Esophagus mucosa (tissue), 1 donor: ENCODE measurements at regions not wholly inside any gene's neighbourhood (a gene's known extent, or its start where the extent isn't known, plus 50 kb on each side); places are given as distances from the start of the nearest gene placed in this dataset.
"Not testable (repeated sequence)": the region's sequence is repeated elsewhere in the genome, so short reads cannot be mapped to it uniquely, and the experiment has no call there.

ENCODE experiments used
- ATAC-seq: fragments of 200-7000 bp; cut with Tn5 transposase; one replicate; pipeline ENCODE4 v1.9.1; 2020
- donor health status: DM: yes; HTN: yes; CAD: no.

GRCh38 chrX:96538104-96538725 is 146.4 kb upstream of the DIAPH2 start:
- ATAC-seq: peak; percentile 67

DNA sequence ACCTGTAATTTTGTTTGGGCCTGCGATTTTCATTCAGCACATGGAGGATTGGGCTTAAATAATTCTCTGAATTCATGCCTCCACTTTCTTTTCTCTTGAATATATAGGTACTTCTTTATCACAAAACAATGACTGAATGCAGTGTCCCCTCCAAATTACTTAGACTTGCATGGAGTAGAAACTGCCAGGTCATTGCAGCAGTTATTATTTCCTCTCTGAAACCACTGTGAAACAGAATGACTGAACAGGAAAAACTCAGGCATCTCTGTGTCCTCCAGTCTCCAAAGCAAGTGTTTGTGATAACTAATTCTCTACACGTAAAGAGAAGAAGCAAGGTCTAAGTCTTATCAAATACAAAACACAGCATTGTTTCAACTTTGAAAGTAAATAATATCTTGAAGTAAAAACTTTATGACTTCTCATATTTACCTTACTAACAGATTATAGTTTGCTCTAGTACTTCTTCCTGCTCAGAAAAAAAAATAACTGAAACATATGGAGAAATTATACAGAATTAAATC is 144.5 kb upstream of the DIAPH2 start:
- ATAC-seq: no peak

GRCh38 chrX:96546281-96546680 is 138.4 kb upstream of the DIAPH2 start:
- not testable (repeated sequence) for ATAC-seq

DNA sequence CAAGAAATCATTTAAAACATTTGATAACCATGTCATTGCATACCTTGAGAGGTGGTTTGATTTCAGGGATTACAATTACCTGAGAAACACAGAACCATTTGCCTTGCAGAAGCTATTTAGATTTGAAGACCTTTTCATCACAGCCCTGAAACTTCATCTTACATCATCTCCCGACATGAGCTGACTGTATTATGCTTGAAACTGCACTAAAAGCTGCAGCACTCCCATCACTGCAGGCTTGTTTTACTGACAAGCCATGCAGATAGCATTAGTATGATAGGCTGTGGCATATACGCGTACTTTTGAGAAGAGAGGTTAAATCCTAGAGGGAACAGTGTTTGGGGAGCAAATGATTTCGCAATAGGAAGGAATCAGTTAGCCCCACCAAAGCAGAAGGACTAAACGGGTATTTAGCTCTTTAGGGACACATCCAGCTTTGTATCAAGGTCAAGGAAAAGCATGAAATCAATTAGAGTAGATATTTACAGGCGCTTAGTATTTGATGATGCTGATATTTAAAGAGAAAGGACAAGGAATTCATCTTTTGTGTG is 133.2 kb upstream of the DIAPH2 start:
- no peak for ATAC-seq

GRCh38 chrX:96556886-96557285 is 127.8 kb upstream of the DIAPH2 start:
- no peak for ATAC-seq

GRCh38 chrX:96561129-96561528 is 123.5 kb upstream of the DIAPH2 start:
- not testable (repeated sequence) for ATAC-seq

DNA sequence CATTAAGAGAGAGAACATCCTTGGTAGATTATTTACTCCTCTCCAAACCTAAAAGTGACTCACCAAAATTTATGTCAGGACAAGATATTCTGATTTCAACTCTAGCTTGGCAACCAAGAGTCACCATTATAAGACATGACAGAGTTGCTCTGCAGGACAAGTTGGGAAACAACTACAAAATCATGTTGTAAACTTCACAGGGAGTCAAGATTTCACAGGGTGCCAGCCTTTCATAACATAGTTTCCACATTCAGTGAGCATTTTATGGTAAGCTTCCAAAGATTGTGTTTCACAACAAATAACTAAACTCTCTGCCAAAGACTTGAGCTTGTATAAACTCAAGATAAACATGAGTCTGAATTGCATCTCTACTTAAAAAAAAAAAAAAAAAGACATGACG is 121.0 kb upstream of the DIAPH2 start:
- no peak for ATAC-seq

DNA sequence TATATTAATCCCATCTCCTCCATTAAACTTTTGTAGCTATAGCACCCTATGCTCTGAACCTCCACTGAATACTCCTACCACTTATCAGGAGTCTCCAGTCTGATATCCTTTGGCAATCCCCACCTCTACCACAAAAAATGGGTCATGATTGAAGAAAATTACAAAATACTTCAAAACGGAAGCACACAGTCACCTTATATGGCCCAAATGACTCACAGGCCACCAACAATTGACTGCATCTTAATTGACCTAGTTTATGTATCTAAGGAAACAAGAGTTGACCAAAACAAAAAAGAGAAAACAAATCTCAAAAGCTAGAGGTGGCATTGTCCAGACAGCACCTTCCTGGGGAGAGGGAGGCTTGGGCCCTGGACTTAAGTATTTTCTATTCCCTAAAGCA is 120.0 kb upstream of the DIAPH2 start:
- no peak for ATAC-seq

DNA sequence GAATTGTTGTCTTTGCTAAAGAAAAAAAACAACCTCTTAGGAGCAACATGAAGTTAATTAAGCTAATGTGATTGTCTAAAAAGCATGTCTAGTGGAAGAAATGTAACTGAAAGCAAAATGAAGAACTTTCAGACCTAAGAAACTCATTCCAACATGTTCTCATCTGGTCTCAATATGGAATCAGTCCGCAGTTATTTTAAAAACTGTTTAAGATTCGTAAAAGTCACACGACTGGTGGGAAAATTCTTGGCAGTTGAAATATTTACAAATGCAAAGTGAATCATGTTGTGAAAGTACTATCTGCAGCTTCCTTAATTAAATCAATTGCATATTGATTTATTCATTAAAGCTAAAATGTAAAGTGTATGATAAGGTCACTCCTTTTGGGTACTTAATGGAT is 117.8 kb upstream of the DIAPH2 start:
- no peak for ATAC-seq

- no peak for ATAC-seq
Observed at GRCh38 chrX:96568071-96568470, 116.6 kb upstream of the DIAPH2 start.

GRCh38 chrX:96569034-96569433 is 115.6 kb upstream of the DIAPH2 start:
- ATAC-seq: no peak

DNA sequence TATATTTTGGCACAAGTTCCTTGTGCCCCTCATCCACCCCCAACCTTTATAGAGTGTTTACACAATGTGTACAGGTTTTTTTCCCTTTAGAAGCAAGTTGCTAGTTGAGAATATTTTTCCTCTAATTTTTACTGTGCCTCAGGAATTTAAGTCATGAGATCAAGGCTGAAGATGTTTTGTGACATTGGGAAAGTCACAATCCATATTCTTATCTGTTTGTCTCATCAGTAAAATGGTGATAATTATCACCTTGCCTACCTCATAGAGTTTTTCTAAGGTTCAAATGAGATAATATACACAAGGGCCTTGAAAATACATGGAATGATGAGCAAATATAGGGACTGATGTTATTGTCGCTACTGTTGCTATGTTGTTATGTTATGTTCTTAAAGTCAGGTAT is 109.6 kb upstream of the DIAPH2 start:
- no peak for ATAC-seq

- ATAC-seq: no peak
Observed at GRCh38 chrX:96576368-96576767, 108.3 kb upstream of the DIAPH2 start.

- ATAC-seq: no peak
Observed at GRCh38 chrX:96578781-96579180, 105.9 kb upstream of the DIAPH2 start.

DNA sequence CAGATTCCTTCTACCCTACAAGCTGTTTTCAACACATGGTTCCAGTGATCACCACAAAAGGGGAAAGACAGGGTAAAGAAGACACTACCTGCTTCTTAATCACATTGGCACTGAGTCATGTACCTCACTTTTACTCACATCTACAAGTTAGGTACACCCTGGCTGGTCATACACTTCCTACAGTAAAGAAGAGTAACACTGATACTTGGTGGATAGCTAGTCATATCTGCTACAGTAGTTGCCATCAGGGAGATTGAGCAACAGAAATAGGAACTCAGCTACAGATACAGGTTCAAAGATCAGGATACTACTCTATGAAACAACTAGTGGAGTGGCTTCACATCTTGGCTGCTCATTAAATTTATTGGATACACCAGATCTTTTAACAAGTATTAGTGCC is 105.4 kb upstream of the DIAPH2 start:
- ATAC-seq: no peak

- no peak for ATAC-seq
Observed at GRCh38 chrX:96590403-96590802, 94.2 kb upstream of the DIAPH2 start.

DNA sequence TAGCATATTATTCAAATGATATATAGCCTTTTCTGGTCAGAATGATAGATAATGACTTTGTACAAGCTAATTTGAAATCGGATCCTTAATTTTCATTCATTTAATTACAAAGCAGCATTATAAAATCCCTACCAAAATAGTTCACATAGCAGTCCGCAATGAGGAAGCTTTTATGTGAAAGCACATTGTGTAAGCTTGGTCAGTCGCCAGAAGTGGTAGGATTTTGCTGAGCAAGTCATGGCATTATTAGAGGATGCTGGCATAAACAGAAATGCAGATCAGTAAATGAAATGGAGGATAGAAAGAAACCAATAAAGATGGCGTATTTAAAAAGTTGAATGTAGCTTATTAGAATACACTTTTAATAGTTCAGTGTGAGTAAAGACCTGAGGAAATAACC is 93.2 kb upstream of the DIAPH2 start:
- no peak for ATAC-seq

GRCh38 chrX:96597847-96598246 is 86.8 kb upstream of the DIAPH2 start:
- ATAC-seq: not testable (repeated sequence)

GRCh38 chrX:96611619-96612362 is 72.9 kb upstream of the DIAPH2 start:
- ATAC-seq: no peak

DNA sequence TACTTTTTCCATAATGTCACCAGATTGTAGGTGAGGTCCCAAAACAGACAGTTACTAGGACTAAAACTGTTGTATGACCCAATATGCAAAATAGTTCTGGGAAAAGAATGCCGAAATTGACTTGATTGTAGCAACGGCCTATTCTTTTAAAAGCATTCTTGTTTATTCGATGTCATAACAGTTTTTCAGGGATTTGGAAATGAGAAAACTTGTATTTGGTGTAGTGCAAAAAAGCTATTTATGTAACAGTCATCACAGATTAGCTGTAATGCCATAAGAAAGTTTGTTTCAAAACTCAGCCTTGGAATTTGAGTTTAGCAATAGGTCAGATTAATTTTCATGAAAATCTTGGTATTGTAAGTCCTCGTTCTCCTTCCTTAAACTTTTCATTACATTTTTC is 69.2 kb upstream of the DIAPH2 start:
- no peak for ATAC-seq

- ATAC-seq: no peak
Observed at GRCh38 chrX:96619588-96619987, 65.1 kb upstream of the DIAPH2 start.

DNA sequence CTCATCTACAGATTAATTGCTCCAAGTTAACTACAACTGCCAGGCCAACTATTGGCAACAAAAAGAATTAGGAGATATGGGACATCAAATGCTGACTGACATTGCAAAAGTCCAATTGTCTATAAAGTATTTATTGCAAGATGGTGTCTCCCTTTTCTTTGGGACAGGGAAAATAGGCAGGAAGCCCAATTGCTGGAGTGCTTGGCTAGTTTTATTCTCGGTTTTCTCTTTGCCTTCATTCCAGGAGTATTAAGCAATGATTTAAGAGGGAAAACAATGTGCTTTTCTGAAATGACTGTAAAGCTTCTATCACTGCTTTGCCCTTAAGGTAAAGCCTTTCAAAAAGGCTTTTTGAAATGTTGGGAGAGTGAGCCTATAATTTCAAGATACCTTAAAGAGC is 62.8 kb upstream of the DIAPH2 start:
- ATAC-seq: no peak
